Mammary epithelial cell (primary cell): ENCODE measurements at regions not wholly inside any gene's neighbourhood (a gene's known extent, or its start where the extent isn't known, plus 50 kb on each side); places are given as distances from the start of the nearest gene placed in this dataset.

Source experiments
- EZH2 ChIP-seq: IDR thresholded peaks from 2 replicates; pipeline ENCODE4 v1.6.1; 2012; ENCODE audit warnings: low read length, inconsistent platforms, borderline replicate concordance
- TF ChIP-seq, protein P1 (sequence below), 2 donors: IDR thresholded peaks in 1 of 2; conservative IDR thresholded peaks in 1 of 2; 2 replicates each; pipeline ENCODE4 v1.5.1; 2011 to 2012; ENCODE audit warnings: inconsistent platforms in 2 of 2, low read length in 2 of 2, mild to moderate bottlenecking in 2 of 2, control low read depth in 1 of 2, low read depth in 1 of 2; ENCODE audit not compliant: insufficient read depth in 1 of 2; ENCODE audit errors: extremely low read depth in 1 of 2

DNA sequence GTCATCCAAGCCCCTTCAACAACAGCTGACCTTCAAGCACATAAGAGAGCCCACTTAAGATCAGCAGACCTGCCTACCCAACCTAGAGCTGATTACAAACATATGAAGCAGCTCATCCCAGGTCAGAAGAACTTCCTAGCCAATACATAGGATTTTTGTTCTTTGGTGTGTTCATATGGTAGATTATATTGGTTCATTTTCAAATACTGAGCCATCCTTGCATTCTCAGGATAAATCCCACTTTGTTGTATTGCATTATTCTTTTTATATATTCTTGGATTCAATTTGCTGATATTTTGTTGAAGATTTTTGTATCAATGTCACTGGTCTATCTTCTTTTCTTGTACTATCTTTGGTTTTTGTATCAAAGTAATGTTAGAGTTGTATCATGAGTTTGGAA lies 107.3 kb upstream of the STT3B start:
- TF ChIP-seq, protein P1, sequence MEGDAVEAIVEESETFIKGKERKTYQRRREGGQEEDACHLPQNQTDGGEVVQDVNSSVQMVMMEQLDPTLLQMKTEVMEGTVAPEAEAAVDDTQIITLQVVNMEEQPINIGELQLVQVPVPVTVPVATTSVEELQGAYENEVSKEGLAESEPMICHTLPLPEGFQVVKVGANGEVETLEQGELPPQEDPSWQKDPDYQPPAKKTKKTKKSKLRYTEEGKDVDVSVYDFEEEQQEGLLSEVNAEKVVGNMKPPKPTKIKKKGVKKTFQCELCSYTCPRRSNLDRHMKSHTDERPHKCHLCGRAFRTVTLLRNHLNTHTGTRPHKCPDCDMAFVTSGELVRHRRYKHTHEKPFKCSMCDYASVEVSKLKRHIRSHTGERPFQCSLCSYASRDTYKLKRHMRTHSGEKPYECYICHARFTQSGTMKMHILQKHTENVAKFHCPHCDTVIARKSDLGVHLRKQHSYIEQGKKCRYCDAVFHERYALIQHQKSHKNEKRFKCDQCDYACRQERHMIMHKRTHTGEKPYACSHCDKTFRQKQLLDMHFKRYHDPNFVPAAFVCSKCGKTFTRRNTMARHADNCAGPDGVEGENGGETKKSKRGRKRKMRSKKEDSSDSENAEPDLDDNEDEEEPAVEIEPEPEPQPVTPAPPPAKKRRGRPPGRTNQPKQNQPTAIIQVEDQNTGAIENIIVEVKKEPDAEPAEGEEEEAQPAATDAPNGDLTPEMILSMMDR (conservative IDR thresholded peaks at IDR 0.05 in 1 of 2, IDR thresholded peaks at IDR 0.05 in 1 of 2; ENCODE audit: extremely low read depth in 1 of 2, insufficient read depth in 1 of 2, low read depth in 1 of 2, low read length in 2 of 2) = no peak
- no peak for TF ChIP-seq EZH2
